ENCODE measurements at regions not wholly inside any gene's neighbourhood (a gene's known extent, or its start where the extent isn't known, plus 50 kb on each side); places are given as distances from the start of the nearest gene placed in this dataset.

- DNase-seq = no peak
Measured at GRCh38 chr2:190810981-190811587, 69.5 kb upstream of the GLS start.

- no peak for DNase-seq
Measured at GRCh38 chr2:190811811-190812210, 68.8 kb upstream of the GLS start.

DNA sequence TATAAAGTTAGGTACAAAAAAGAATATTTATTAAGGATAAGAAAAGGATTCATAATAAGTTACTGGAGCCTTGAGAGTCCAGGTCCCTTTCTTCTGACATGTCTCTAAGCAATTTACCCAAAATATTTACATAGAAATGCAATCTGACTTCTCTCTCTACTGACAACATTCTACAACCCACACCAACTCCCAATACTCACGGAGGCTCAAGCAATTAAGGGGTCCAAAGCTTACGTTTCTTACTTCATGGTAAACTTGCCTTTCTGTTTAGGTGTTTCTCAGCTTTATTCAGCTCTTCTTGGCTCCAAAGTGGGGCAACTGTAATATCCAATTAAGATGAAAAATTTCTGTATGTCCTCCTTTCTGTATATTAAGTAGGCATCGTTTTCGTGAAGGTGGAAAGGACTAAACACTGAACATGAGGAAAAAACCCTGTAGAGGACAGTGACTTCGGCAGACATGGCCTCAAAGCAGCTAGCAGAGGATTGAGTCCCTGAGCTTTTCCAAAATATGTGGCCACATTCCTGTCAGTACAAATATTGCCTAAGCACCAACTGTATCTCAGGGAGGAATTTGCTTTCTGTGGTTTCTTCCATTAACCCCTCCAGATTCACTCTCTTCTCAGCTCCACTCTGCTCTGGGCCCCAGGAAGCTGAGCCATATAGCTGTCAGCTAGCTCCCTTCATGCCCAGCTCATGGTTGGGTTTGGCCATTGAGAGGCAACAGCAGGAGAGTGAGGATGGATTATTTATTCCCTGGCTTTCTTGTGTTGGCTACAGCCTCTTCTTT lies 67.9 kb upstream of the GLS start:
- DNase-seq = peak; percentile 87

GRCh38 chr2:190815226-190815625 lies 65.4 kb upstream of the GLS start:
- no peak for DNase-seq

GRCh38 chr2:190817082-190817481 lies 63.5 kb upstream of the GLS start:
- DNase-seq = no peak

DNA sequence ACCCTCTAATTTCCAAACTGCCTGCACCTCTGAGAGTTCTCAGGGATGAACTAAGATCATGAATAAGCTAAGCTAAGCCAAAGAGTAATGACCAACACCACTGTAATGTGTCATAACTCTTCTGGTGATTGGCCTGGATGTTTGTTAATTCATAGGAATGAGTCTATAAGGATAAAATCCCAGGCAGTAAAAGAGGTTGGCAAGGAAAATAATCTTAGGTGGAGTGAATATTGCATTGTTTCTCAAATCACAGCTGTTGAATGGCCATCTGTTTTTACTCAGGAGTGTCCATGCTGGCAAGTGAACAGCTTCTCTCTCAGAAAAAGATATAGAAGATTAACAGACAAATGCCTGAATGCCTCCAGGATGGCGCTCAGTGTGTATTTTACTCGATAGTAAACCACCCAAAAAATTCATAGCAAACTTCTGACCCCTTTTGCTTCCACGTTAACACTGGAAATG lies 60.8 kb upstream of the GLS start:
- DNase-seq = peak; percentile 82

DNA sequence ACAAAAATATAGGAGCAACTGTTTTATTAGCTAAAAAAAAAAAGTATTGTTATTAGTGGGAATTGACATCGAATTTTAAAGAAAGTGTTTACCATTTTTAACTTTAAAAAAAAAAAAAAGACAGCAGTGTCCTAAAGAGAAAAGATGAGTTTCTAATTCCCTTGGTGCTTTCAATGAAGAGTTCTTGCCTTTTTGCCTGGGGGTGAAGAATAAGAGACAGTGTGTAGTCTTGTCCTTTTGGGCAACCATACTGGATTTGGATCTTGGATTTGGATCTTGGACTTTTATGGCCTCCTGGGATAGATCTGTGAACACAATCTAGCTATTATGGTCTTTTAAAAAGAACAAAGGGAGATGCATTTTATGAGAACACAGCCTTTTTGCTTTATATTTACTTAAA lies 60.2 kb upstream of the GLS start:
- DNase-seq = no peak

GRCh38 chr2:190822043-190822442 lies 58.6 kb upstream of the GLS start:
- DNase-seq = no peak

DNA sequence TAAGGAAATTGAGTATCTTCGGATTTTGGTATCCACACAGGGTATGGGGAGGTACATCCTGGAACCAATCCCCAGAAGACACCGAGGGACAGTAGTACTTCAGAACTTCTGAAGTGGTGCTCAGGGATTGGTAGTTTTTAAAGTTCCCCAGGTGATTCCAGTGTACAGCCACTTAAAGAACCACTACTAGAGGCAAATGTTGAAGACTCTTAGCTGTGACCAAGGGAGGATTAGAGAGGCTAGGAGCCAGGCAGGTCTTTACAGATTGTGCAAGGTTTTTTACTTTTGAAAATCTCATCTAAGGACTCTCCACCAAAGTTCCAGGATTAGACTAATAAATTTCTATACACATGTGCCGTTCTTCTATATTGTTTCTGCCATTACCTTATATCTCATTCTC lies 52.9 kb upstream of the GLS start:
- no peak for DNase-seq

DNA sequence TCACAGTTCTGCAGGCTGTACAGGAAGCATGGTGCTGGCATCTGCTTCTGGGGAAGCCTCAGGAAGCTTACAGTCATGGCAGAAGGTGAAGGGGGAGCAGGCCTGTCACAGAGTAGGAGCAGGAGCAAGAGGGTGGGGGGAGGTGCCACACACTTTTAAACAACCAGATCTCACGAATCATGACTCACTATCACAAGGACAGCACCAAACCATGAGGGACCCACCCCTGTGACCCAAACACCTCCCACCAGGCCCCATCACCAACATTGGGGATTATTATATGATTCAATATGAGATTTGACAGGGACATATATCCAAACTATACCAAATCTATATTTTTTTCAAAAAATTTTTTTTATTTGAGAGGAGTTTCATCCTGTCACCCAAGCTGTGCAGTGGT lies 51.0 kb upstream of the GLS start:
- DNase-seq = no peak
